BLaER1 (cell line): ENCODE measurements at regions not wholly inside any gene's neighbourhood (a gene's known extent, or its start where the extent isn't known, plus 50 kb on each side); places are given as distances from the start of the nearest gene placed in this dataset.
"Not testable (repeated sequence)": the region's sequence is repeated elsewhere in the genome, so short reads cannot be mapped to it uniquely, and the experiment has no call there.

ENCODE experiments used
- H3K27ac ChIP-seq: shearing (Covaris generic); formaldehyde crosslinking; 2 replicates; pipeline ENCODE4 v1.8.1; 2022
- H3K27me3 ChIP-seq: shearing (Covaris generic); formaldehyde crosslinking; 2 replicates; pipeline ENCODE4 v1.8.1; 2022
- H3K36me3 ChIP-seq: shearing (Covaris generic); formaldehyde crosslinking; 2 replicates; pipeline ENCODE4 v1.8.1; 2022
- H3K4me1 ChIP-seq: shearing (Covaris generic); formaldehyde crosslinking; 2 replicates; pipeline ENCODE4 v1.8.1; 2022
- H3K4me2 ChIP-seq: shearing (Covaris generic); formaldehyde crosslinking; 2 replicates; pipeline ENCODE4 v1.8.1; 2022
- H3K4me3 ChIP-seq: shearing (Covaris generic); formaldehyde crosslinking; 2 replicates; pipeline ENCODE4 v1.8.1; 2022
- H3K9ac ChIP-seq: shearing (Covaris generic); formaldehyde crosslinking; 2 replicates; pipeline ENCODE4 v1.8.1; 2022
- H3K9me3 ChIP-seq: shearing (Covaris generic); formaldehyde crosslinking; 2 replicates; pipeline ENCODE4 v1.8.1; 2022
- H4K20me1 ChIP-seq: shearing (Covaris generic); formaldehyde crosslinking; 2 replicates; pipeline ENCODE4 v1.8.1; 2022
- Cebpa-rat ChIP-seq: shearing (Covaris generic); IDR thresholded peaks from 2 replicates; pipeline ENCODE4 v1.8.1; 2022

- Histone ChIP-seq H3K9me3 (peaks cover 98% of the 10 kb centered on the region), H4K20me1 (no peaks in the 10 kb centered on the region)
- no peak for TF ChIP-seq Cebpa-rat
Observed at GRCh38 chr20:30963591-30963990, 293.9 kb upstream of the DEFB115 start.

GRCh38 chr20:30975859-30976258 is 281.6 kb upstream of the DEFB115 start:
- H3K4me1 ChIP-seq, result not testable (repeated sequence)

More at GRCh38 chr20:30963591-30963990, 293.9 kb upstream of the DEFB115 start:
- peak overlapping the region; percentile 61 for H3K4me2 ChIP-seq
- peak overlapping the region; percentile 40; the same call in 1 of the 2 replicates for H3K27ac ChIP-seq
- no peaks in the 10 kb centered on the region for H3K27me3 ChIP-seq
- peaks cover 27% of the 10 kb centered on the region for H3K4me1 ChIP-seq
- peaks cover 24% of the 10 kb centered on the region; the same call in 1 of the 2 replicates for H3K36me3 ChIP-seq
- H3K4me3 ChIP-seq, result peak overlapping the region; percentile 44; the same call in 1 of the 2 replicates
- H3K9ac ChIP-seq, result no peak overlapping the region

GRCh38 chr20:30985386-30985785 is 272.1 kb upstream of the DEFB115 start:
- Histone ChIP-seq H4K20me1 (no peaks in the 10 kb centered on the region), H3K9ac (no peak overlapping the region), H3K27ac (no peak overlapping the region), H3K4me3 (no peak overlapping the region), H3K4me1 (no peaks in the 10 kb centered on the region), H3K9me3 (peaks cover 17% of the 10 kb centered on the region), H3K27me3 (no peaks in the 10 kb centered on the region), H3K4me2 (no peak overlapping the region), H3K36me3 (no peaks in the 10 kb centered on the region)
- TF ChIP-seq Cebpa-rat, result no peak

More at GRCh38 chr20:30975859-30976258, 281.6 kb upstream of the DEFB115 start:
- H3K27me3 ChIP-seq, H3K9ac ChIP-seq, H4K20me1 ChIP-seq, H3K4me2 ChIP-seq, H3K27ac ChIP-seq, H3K4me3 ChIP-seq, H3K36me3 ChIP-seq: not testable (repeated sequence)
- H3K9me3 ChIP-seq, result peaks cover 23% of the 10 kb centered on the region
